ENCODE measurements at regions not wholly inside any gene's neighbourhood (a gene's known extent, or its start where the extent isn't known, plus 50 kb on each side); places are given as distances from the start of the nearest gene placed in this dataset.
A peak's percentile ranks its signal among the peaks of the same experiment; 100 is the strongest.

- FAIRE-seq (no peak), DNase-seq (ENCODE audit: insufficient read length) (no peak)
Observed at GRCh38 chr5:35502206-35502605, 115.5 kb upstream of the SPEF2 start.

GRCh38 chr5:35488791-35489190, 128.9 kb upstream of the SPEF2 start:
- FAIRE-seq = no peak
- no peak for DNase-seq (ENCODE audit: insufficient read length)
- TF ChIP-seq TAF1 (IDR thresholded peaks at IDR 0.05; ENCODE audit: borderline replicate concordance, low read depth, low read length) (no peak), POLR2A (IDR thresholded peaks at IDR 0.05; ENCODE audit: low read depth, low read length) (no peak), POLR2AphosphoS5 (IDR thresholded peaks at IDR 0.05; ENCODE audit: low read depth, low read length) (no peak)

More at GRCh38 chr5:35502206-35502605, 115.5 kb upstream of the SPEF2 start:
- TF ChIP-seq POLR2AphosphoS5 (IDR thresholded peaks at IDR 0.05; ENCODE audit: low read depth, low read length) (no peak), POLR2A (IDR thresholded peaks at IDR 0.05; ENCODE audit: low read depth, low read length) (no peak), TAF1 (IDR thresholded peaks at IDR 0.05; ENCODE audit: borderline replicate concordance, low read depth, low read length) (no peak)

DNA sequence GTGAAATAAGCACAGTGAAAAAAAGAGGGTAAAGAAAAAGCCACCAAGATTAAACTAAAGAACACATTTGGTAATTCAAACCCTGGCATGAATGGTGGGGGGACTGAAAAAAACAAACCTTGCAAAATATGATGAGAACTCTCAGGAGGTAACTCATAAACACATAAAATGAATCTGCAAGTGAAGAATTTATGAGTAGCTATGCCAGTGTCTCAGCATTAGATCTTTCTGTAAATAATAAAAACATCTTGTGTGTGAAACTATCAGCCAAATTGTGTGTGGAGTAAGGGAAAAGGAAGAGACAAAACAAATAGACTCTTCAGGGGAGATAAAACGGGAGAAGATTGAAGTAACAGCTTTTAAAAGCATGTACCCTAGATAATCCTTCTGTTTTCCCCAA, 129.6 kb upstream of the SPEF2 start:
- TF ChIP-seq TAF1 (IDR thresholded peaks at IDR 0.05; ENCODE audit: borderline replicate concordance, low read depth, low read length) (no peak), POLR2AphosphoS5 (IDR thresholded peaks at IDR 0.05; ENCODE audit: low read depth, low read length) (no peak), POLR2A (IDR thresholded peaks at IDR 0.05; ENCODE audit: low read depth, low read length) (no peak)
- FAIRE-seq (no peak), DNase-seq (ENCODE audit: insufficient read length) (no peak)

- DNase-seq (ENCODE audit: insufficient read length) (no peak), FAIRE-seq (no peak)
- no peak for TF ChIP-seq TAF1 (IDR thresholded peaks at IDR 0.05; ENCODE audit: borderline replicate concordance, low read depth, low read length)
- no peak for TF ChIP-seq POLR2A (IDR thresholded peaks at IDR 0.05; ENCODE audit: low read depth, low read length)
- no peak for TF ChIP-seq POLR2AphosphoS5 (IDR thresholded peaks at IDR 0.05; ENCODE audit: low read depth, low read length)
Observed at GRCh38 chr5:35487233-35488025, 130.2 kb upstream of the SPEF2 start.

GRCh38 chr5:35485487-35485886, 132.2 kb upstream of the SPEF2 start:
- DNase-seq (ENCODE audit: insufficient read length) = no peak
- no peak for TF ChIP-seq POLR2A (IDR thresholded peaks at IDR 0.05; ENCODE audit: low read depth, low read length)
- TF ChIP-seq TAF1 (IDR thresholded peaks at IDR 0.05; ENCODE audit: borderline replicate concordance, low read depth, low read length) = no peak
- TF ChIP-seq POLR2AphosphoS5 (IDR thresholded peaks at IDR 0.05; ENCODE audit: low read depth, low read length) = no peak
- no peak for FAIRE-seq

DNA sequence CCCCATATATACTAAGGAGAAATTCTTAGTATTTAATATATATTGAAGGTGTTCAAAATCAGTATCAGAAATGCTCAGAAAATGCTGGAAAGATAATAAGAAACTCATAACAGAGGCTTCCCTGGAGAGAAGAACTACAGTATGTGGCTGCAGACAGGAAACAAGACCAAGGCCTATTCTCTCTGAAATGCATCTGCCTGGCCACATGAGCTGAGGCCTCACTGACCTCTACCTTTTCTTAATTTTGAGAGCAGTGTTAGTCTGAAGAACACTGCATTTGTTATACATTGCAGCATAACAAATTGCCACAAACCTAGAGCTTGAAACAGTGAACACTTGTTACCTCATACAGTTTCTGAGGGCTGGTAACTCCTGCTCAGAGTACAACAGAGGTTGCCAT, 133.4 kb upstream of the SPEF2 start:
- TF ChIP-seq POLR2AphosphoS5 (IDR thresholded peaks at IDR 0.05; ENCODE audit: low read depth, low read length) = no peak
- TF ChIP-seq POLR2A (IDR thresholded peaks at IDR 0.05; ENCODE audit: low read depth, low read length) = no peak
- no peak for TF ChIP-seq TAF1 (IDR thresholded peaks at IDR 0.05; ENCODE audit: borderline replicate concordance, low read depth, low read length)
- DNase-seq (ENCODE audit: insufficient read length) = no peak
- no peak for FAIRE-seq

- FAIRE-seq (no peak), DNase-seq (ENCODE audit: insufficient read length) (no peak)
- TF ChIP-seq POLR2A (IDR thresholded peaks at IDR 0.05; ENCODE audit: low read depth, low read length) = no peak
- no peak for TF ChIP-seq TAF1 (IDR thresholded peaks at IDR 0.05; ENCODE audit: borderline replicate concordance, low read depth, low read length)
- TF ChIP-seq POLR2AphosphoS5 (IDR thresholded peaks at IDR 0.05; ENCODE audit: low read depth, low read length) = no peak
Observed at GRCh38 chr5:35483780-35484179, 133.9 kb upstream of the SPEF2 start.

GRCh38 chr5:35483191-35483590, 134.5 kb upstream of the SPEF2 start:
- no peak for FAIRE-seq
- TF ChIP-seq TAF1 (IDR thresholded peaks at IDR 0.05; ENCODE audit: borderline replicate concordance, low read depth, low read length) (no peak), POLR2A (IDR thresholded peaks at IDR 0.05; ENCODE audit: low read depth, low read length) (no peak), POLR2AphosphoS5 (IDR thresholded peaks at IDR 0.05; ENCODE audit: low read depth, low read length) (no peak)
- DNase-seq (ENCODE audit: insufficient read length) = no peak

DNA sequence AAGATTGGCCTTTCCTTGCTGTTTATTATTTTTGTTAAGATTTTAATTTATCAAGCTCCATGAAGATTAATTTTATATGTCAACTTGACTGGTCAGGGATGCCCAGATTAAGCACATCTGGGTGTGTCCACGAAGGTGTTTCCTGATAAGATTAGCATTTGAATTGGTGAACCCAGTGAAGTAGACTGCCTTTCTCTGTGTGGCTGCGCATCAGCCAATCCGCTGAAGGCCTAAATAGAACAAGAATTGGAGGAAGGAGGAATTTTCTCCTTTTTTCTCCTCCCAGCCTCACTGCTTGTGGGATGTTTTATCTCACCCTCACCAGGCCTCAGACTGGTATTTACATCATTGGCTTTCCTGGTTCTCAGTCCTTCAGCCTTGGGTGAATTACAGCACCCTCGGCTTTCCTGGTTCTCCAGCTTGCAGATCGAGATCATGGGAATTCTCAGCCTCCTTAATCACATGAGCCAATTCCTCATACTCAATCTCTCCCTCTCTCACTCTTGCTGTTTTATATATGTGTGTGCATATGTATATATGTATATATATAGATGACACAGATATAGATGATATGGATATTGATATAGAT, 135.4 kb upstream of the SPEF2 start:
- no peak for TF ChIP-seq POLR2AphosphoS5 (IDR thresholded peaks at IDR 0.05; ENCODE audit: low read depth, low read length)
- TF ChIP-seq TAF1 (IDR thresholded peaks at IDR 0.05; ENCODE audit: borderline replicate concordance, low read depth, low read length) = no peak
- TF ChIP-seq POLR2A (IDR thresholded peaks at IDR 0.05; ENCODE audit: low read depth, low read length) = no peak
- DNase-seq (ENCODE audit: insufficient read length) = no peak
- no peak for FAIRE-seq

GRCh38 chr5:35478856-35479682, 138.6 kb upstream of the SPEF2 start:
- no peak for TF ChIP-seq POLR2AphosphoS5 (IDR thresholded peaks at IDR 0.05; ENCODE audit: low read depth, low read length)
- TF ChIP-seq TAF1 (IDR thresholded peaks at IDR 0.05; ENCODE audit: borderline replicate concordance, low read depth, low read length) = no peak
- no peak for TF ChIP-seq POLR2A (IDR thresholded peaks at IDR 0.05; ENCODE audit: low read depth, low read length)
- FAIRE-seq (peak; percentile 51), DNase-seq (ENCODE audit: insufficient read length) (no peak)

DNA sequence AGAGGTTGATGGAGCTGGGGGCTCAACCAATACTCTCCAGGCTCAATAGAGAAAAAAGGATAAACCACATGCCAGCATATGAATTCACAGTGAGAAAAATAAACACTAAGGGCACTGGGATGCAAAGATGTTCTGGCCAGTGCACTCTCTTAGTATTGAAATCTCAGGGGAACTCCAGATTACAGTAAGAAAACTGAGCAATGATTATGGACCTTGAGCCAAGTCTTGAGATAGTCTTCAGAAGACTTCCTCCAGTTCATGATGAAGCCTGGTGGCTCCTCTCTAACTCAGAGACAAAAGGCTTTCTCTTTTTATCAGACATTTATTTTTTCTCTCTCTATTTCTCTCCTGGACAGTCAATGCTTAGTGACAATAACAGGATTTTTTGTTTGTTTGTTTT, 139.8 kb upstream of the SPEF2 start:
- no peak for DNase-seq (ENCODE audit: insufficient read length)
- no peak for FAIRE-seq
- TF ChIP-seq POLR2AphosphoS5 (IDR thresholded peaks at IDR 0.05; ENCODE audit: low read depth, low read length) (no peak), POLR2A (IDR thresholded peaks at IDR 0.05; ENCODE audit: low read depth, low read length) (no peak)
